SK-N-MC (cell line): ENCODE measurements at regions not wholly inside any gene's neighbourhood (a gene's known extent, or its start where the extent isn't known, plus 50 kb on each side); places are given as distances from the start of the nearest gene placed in this dataset.

Experiments
- DNase-seq: peaks from one replicate; pipeline ENCODE4 v3.0.0-alpha.2; 2011; ENCODE audit warnings: low read depth, low spot score
- H3K27ac ChIP-seq: fragments of 200-600 bp; sonication (generic); 2 replicates; pipeline ENCODE4 v1.5.1; 2016; ENCODE audit warnings: mixed run types
- H3K36me3 ChIP-seq: fragments of 200-600 bp; sonication (generic); 2 replicates; pipeline ENCODE4 v1.6.1; 2017; ENCODE audit warnings: antibody characterized with exemption, low read length, mixed read lengths; ENCODE audit not compliant: insufficient read depth
- H3K4me3 ChIP-seq: fragments of 200-600 bp; sonication (generic); 2 replicates; pipeline ENCODE4 v1.5.1; 2016
- H3K9ac ChIP-seq: fragments of 200-600 bp; sonication (generic); 2 replicates; pipeline ENCODE4 v1.8.0; 2017; ENCODE audit warnings: mixed run types, mixed read lengths; ENCODE audit not compliant: insufficient read length
- H3K9me3 ChIP-seq: fragments of 200-600 bp; sonication (generic); 2 replicates; pipeline ENCODE4 v1.6.1; 2017; ENCODE audit warnings: low read depth, mild to moderate bottlenecking, antibody characterized with exemption, low read length, moderate library complexity, mixed read lengths
- EZH2 ChIP-seq: fragments of 200-600 bp; sonication (generic); IDR thresholded peaks from one replicate; pipeline ENCODE4 v1.6.1; 2017; ENCODE audit warnings: antibody characterized with exemption
- FOXP2 ChIP-seq: optimal IDR thresholded peaks from 2 replicates; pipeline ENCODE3; 2011; ENCODE audit warnings: mild to moderate bottlenecking, moderate library complexity; ENCODE audit not compliant: insufficient read depth; ENCODE audit errors: extremely low read length, control extremely low read depth
- POLR2AphosphoS5 ChIP-seq: IDR thresholded peaks from 2 replicates; pipeline ENCODE4 v1.6.1; 2012; ENCODE audit warnings: mild to moderate bottlenecking, low read depth, low read length, borderline replicate concordance

DNA sequence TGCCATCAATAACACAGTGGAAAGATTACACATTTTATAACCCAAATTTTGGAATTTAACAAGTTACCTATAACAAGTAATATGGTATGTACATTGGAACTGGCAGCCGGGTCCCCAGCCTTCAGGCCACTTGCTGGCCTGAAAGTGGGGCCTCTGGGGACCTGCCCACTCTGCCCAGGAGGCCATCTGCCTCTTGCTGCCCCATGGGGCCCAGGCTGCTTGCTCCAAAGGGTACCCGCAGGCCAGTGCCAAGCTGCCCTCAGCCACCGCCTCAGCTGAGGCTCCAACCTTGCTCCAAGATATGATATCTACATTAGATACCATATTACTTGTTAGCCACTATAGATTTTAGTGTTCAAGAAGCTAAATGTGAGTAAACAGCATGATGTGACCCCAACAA lies 120.8 kb upstream of the TMEFF2 start:
- H3K9me3 ChIP-seq = no peaks in the 10 kb centered on the region; the same call in 1 of the 2 replicates
- no peak for DNase-seq
- H3K27ac ChIP-seq = no peak overlapping the region
- TF ChIP-seq FOXP2 (no peak), EZH2 (no peak), POLR2AphosphoS5 (no peak)
- no peak overlapping the region for H3K4me3 ChIP-seq
- H3K36me3 ChIP-seq = no peaks in the 10 kb centered on the region
- H3K9ac ChIP-seq = no peak overlapping the region

GRCh38 chr2:192314800-192315481 lies 120.2 kb upstream of the TMEFF2 start:
- no peak for DNase-seq
- no peak overlapping the region for H3K4me3 ChIP-seq
- H3K36me3 ChIP-seq = no peaks in the 10 kb centered on the region
- H3K9me3 ChIP-seq = no peaks in the 10 kb centered on the region; the same call in 1 of the 2 replicates
- no peak overlapping the region for H3K9ac ChIP-seq
- no peak overlapping the region for H3K27ac ChIP-seq
- no peak for TF ChIP-seq EZH2
- no peak for TF ChIP-seq FOXP2
- TF ChIP-seq POLR2AphosphoS5 = no peak

DNA sequence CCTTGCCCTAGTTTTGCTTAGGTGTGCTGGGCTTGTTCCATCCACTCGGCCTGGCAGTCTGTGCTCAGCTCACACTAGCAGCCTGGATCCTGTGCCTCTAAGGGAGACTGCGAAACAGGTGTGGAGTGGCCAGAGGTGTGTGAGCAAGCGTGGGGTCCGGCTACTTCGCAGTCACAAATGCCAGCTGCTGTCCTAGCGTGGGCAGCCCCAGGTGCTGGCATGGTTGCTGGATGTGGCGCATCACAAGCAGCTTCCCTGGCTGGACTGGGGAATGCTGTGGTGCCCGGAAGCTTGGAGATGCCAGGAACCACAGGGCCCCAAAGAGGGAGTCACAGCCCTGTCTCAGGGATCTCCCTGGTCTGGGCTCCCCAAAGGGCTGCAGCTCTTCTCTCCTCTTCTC lies 119.0 kb upstream of the TMEFF2 start:
- Histone ChIP-seq H3K4me3 (no peak overlapping the region), H3K27ac (no peak overlapping the region), H3K9ac (no peak overlapping the region), H3K36me3 (no peaks in the 10 kb centered on the region), H3K9me3 (no peaks in the 10 kb centered on the region; the same call in 1 of the 2 replicates)
- TF ChIP-seq FOXP2 (no peak), EZH2 (no peak)
- no peak for DNase-seq

DNA sequence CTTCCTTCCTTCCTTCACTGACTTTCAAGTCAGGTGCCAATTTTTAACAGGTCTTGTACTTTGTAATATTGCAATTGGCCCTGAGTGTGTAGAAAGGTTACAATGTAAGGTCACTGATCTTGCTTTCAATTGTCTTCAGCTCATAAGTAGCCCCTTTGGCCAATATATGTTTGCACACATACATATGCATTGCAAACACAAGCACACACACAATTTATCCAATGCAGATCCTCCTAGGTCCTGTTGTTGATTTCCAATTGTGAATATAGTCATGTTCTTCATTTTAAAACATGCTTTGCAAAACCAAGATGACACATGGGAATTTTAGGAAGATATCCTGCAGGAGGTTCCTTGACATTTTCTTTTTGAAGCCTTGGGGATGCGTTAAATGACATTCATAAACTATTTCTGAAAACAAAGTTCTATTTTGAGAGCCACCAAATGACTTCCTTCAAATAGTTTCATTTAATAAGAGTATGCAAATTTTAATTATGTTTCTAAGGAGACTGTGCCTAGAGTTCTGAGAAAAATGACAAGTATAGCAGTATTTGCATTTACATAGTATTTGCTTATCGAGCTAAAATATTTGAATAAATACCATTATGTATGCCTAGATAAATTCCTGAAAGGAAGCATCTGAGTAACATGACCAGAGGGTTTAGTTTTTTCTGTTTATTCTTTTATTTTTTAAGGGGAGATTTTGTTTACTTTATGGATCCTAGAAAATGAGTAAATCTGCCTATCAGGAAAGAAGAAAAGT lies 117.1 kb upstream of the TMEFF2 start:
- peak overlapping the region; percentile 95 for H3K27ac ChIP-seq
- H3K9me3 ChIP-seq = no peaks in the 10 kb centered on the region; the same call in 1 of the 2 replicates
- H3K9ac ChIP-seq = no peak overlapping the region
- peak overlapping the region; percentile 57 for H3K4me3 ChIP-seq
- peak; percentile 47 for DNase-seq
- TF ChIP-seq EZH2 (no peak), POLR2AphosphoS5 (no peak), FOXP2 (no peak)
- H3K36me3 ChIP-seq = no peaks in the 10 kb centered on the region

GRCh38 chr2:192307530-192307929 lies 112.8 kb upstream of the TMEFF2 start:
- TF ChIP-seq EZH2 (no peak), POLR2AphosphoS5 (no peak), FOXP2 (no peak)

GRCh38 chr2:192298664-192299063 lies 103.9 kb upstream of the TMEFF2 start:
- Histone ChIP-seq H3K36me3 (no peaks in the 10 kb centered on the region), H3K4me3 (no peak overlapping the region), H3K9ac (no peak overlapping the region), H3K9me3 (no peaks in the 10 kb centered on the region), H3K27ac (no peak overlapping the region)
- no peak for DNase-seq
- no peak for TF ChIP-seq EZH2
- no peak for TF ChIP-seq POLR2AphosphoS5
- TF ChIP-seq FOXP2 = no peak

More at GRCh38 chr2:192307530-192307929, 112.8 kb upstream of the TMEFF2 start:
- no peak overlapping the region for H3K9ac ChIP-seq
- no peak overlapping the region for H3K27ac ChIP-seq
- H3K36me3 ChIP-seq = no peaks in the 10 kb centered on the region
- no peaks in the 10 kb centered on the region for H3K9me3 ChIP-seq
- H3K4me3 ChIP-seq = no peak overlapping the region
- DNase-seq = no peak

- TF ChIP-seq FOXP2 (no peak), POLR2AphosphoS5 (no peak), EZH2 (no peak)
- DNase-seq = no peak
Observed at GRCh38 chr2:192292478-192292877, 97.7 kb upstream of the TMEFF2 start.

DNA sequence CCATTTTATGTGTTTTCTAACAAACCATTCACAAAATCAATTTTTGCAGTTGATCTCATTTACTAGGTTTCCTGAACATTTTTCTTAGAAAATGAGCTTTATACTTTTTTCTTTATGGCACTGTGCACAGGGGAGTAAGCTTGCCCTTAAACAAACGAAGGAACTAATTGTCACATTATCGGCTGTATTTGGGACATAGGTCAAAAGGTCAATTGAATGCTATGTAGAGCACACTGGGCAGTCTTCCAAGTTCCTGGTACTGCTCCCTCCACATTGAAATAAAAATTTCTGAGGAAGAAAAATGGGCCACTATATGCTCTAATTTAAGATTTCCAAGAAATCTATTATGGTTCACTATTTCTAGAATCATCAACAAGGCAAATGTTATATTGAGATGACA lies 93.6 kb upstream of the TMEFF2 start:
- H3K36me3 ChIP-seq = no peaks in the 10 kb centered on the region
- no peak overlapping the region for H3K4me3 ChIP-seq
- no peak for DNase-seq
- no peaks in the 10 kb centered on the region for H3K9me3 ChIP-seq
- no peak overlapping the region for H3K27ac ChIP-seq
- no peak for TF ChIP-seq POLR2AphosphoS5
- no peak for TF ChIP-seq EZH2
- no peak for TF ChIP-seq FOXP2
- no peak overlapping the region for H3K9ac ChIP-seq

More at GRCh38 chr2:192292478-192292877, 97.7 kb upstream of the TMEFF2 start:
- H3K4me3 ChIP-seq = no peak overlapping the region
- no peak overlapping the region for H3K27ac ChIP-seq
- H3K9ac ChIP-seq = no peak overlapping the region
- H3K9me3 ChIP-seq = no peaks in the 10 kb centered on the region
- no peaks in the 10 kb centered on the region for H3K36me3 ChIP-seq

- no peaks in the 10 kb centered on the region for H3K36me3 ChIP-seq
- no peak for DNase-seq
- no peak overlapping the region for H3K27ac ChIP-seq
- no peak overlapping the region for H3K4me3 ChIP-seq
- TF ChIP-seq EZH2 (no peak), FOXP2 (no peak), POLR2AphosphoS5 (no peak)
- H3K9ac ChIP-seq = no peak overlapping the region
- H3K9me3 ChIP-seq = no peaks in the 10 kb centered on the region
Observed at GRCh38 chr2:192286093-192286701, 91.5 kb upstream of the TMEFF2 start.
